ENCODE measurements at regions not wholly inside any gene's neighbourhood (a gene's known extent, or its start where the extent isn't known, plus 50 kb on each side); places are given as distances from the start of the nearest gene placed in this dataset.

DNA sequence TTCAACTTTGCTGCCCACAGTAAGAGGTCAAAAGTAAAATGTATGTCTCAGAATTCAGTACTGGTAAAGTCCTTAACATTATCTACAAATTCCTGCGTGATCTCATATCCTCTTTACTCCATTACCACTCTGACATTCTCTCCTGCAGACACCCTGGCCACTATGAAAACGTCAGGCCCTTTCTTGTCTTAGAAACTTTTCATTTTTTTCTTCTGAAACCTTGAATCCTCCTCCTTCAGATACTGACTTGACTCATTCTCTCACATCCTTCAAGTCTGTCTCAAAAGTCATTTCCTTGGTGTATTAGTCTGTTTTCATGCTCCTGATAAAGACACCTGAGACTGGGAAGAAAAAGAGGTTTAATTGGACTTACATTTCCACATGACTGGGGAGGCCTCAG is 262.3 kb downstream of the POU4F1 start:
- no peak for DNase-seq (ENCODE audit: extremely low read depth in 1 of 2, low read depth in 1 of 2)

DNA sequence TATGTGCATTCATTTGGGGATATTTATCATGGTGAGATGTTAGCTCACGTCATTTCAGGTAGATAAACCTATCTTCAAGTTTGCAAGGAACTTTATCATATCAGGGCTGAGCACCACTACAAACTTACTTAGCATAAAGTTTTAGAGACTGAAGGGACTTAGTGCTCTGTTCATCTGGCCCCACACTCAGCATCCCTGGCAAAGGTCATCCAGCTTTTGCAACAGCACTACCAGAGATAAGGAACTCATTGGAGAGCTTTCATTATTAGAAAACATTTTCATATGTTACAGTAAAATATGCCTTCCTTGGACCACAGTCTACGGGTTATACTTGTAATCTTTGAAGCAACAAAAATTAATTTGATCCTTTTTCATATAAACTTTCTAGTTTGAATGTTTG is 263.4 kb downstream of the POU4F1 start:
- no peak for DNase-seq (ENCODE audit: extremely low read depth in 1 of 2, low read depth in 1 of 2)

DNA sequence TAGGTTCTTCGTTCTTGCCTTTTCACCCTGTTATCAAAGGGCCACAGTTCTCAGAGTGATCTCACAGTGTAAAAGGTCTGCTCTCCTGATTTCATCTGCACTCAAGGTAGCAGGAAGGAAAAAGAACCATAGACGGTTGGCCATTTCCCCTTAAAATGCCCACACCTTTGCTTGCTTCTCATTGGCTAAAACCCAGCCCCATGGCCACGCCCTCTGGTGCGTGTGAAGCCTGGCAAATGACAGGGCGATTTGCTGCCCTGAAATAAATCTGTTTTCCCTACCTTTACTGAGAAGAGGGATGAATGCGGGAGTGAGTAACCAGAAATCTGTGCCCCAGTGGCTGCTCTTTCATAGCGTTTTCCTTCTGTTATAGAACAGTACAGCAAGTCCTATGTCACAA is 269.3 kb downstream of the POU4F1 start:
- no peak for DNase-seq (ENCODE audit: extremely low read depth in 1 of 2, low read depth in 1 of 2)

DNA sequence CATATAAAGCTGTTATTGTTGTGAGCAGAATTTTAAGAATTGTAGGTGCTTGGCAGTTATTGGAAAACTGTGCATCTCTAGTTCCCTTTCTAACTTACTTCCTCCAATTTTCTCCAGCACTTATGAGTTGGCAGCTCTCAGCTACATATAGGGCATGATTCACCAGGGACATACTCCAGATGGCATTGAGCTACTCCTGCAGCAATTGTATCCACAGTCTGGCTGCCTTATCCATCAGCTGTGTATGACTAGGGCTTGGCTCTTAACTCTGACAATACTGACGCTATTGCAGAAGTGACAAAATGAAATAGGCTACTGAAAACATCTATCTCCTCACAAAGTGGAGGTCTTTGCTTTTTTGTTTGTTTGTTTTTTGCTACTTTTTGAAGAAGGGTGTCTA is 276.7 kb downstream of the POU4F1 start:
- no peak for DNase-seq (ENCODE audit: extremely low read depth in 1 of 2, low read depth in 1 of 2)

DNA sequence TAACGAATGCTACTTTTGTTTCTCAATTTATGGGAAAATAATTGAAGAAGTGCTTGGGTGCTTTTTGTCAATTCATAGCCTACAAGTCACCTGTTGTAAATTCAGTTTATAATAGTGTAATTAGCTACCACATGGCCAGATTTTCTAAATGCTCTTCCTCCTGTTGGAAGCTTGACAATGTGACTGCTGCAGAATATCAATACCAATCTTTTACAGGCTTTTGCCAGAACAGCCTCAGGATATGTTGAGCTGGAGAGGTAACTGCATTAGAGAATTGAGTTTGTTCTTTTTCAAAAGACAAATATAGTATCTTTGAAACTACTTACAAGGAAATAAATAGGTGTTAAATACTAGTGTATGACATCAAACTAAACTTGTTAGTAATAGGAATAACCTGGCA is 277.8 kb downstream of the POU4F1 start:
- DNase-seq (ENCODE audit: extremely low read depth in 1 of 2, low read depth in 1 of 2): no peak

DNA sequence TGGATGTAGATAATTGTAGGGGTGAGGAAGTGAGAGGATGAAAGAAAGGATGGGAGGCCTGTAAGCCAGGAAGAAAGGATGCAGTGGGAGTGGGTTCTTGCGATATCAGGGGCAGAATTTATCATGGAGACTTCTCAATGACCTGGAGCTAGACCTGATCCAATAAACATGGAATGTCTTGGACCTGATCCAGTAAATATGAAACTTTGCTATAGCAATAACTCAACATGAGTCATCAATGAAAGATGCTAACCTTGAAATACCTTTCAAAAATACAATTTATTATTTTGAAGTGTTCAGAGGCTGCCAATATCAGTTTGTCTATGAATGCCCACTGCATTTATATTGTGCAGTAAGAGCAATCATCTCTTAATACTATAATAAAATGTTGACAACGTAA is 279.5 kb downstream of the POU4F1 start:
- no peak for DNase-seq (ENCODE audit: extremely low read depth in 1 of 2, low read depth in 1 of 2)

DNA sequence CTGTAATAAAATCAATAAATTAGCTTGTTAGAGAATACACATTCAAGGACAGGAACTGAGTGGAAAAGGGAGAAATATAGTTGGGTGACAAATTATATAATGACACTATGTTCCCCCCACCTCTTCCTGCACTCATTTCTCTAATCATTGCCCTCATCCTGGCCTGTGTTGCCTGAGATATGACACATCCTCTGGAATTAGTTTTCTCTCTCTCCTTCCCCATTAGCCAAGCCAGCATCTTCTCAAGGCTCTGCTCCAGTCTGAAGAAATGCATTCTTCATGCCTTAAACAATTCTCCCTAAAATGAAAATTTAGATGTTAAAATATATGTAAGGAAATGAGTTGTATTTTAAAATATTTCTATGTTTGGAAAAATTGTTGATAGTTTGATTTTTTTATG is 280.3 kb downstream of the POU4F1 start:
- no peak for DNase-seq (ENCODE audit: extremely low read depth in 1 of 2, low read depth in 1 of 2)

DNA sequence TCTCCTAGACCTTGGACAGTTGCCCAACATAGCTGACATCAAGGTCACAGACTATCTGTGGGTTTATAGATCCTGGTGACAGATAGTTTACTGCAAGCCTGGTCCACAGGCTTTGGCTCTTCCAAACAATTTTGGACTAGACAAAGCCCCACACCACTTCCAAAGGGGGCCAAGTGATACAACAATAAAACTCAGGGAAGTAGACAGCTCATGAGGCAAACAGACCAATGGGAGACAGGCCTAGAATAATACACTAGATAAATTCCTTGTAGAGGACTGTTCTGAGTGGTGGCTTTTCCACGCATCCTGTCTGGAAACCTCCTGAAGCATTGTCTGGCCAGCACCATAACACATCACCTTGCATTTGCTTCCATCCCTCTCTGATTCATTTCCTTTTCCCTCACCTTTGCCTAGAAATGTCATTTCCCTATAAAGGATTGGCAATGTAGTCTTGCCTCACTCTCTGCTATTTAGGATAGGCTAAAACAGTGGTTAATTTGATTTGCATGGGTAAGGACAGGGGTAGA is 284.2 kb downstream of the POU4F1 start:
- DNase-seq (ENCODE audit: extremely low read depth in 1 of 2, low read depth in 1 of 2): no peak

DNA sequence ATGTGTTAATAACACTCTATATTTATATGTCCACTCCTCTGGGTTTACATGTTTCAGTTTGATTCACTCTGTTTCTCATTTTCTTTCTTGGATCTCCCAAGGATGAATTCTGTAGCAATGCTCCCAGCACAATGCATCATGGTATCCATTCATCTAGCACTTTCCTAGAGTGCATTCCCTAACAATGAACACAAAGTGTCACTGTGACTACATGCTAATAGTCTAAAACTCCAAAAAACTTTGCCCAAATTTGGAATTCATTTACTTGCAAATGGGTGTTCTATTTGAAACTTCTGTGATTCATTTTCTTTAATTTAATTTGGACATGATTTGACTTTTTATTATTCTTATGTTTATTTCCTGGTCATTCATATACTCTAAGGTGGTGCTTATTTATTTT is 286.3 kb downstream of the POU4F1 start:
- no peak for DNase-seq (ENCODE audit: extremely low read depth in 1 of 2, low read depth in 1 of 2)

DNA sequence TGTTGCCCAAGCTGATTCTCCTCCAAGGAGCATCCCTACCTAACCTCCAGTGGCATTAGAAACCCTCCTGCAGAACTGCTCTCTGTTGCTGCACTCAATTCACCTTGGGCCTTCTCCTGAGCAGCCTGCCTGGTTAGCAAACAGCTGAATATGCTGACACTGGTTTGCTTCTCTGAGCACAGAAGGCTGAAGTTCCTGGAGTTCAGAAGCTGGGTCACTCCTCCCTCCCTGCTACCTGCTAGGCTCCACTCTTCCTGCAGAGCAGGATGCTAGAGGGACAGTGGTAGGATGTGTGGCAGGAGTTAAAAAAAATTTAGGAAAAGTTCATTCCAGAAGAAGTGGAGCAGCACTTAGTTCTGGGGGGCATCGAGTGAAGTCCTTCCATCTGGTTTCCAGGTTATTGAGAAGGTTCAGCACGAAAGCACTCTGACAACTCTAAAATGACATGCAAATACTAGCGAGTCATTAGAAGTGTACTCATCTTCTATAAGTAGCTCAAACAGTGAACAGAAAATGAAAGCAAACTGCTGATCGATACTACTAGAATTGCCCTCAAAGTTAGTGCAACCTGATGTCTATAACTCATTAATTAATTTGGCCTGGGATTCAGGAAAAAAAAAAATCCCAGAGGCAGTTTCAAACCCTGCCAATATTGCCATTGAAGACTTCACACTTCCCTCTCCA is 293.7 kb downstream of the POU4F1 start:
- no peak for DNase-seq (ENCODE audit: extremely low read depth in 1 of 2, low read depth in 1 of 2)

DNA sequence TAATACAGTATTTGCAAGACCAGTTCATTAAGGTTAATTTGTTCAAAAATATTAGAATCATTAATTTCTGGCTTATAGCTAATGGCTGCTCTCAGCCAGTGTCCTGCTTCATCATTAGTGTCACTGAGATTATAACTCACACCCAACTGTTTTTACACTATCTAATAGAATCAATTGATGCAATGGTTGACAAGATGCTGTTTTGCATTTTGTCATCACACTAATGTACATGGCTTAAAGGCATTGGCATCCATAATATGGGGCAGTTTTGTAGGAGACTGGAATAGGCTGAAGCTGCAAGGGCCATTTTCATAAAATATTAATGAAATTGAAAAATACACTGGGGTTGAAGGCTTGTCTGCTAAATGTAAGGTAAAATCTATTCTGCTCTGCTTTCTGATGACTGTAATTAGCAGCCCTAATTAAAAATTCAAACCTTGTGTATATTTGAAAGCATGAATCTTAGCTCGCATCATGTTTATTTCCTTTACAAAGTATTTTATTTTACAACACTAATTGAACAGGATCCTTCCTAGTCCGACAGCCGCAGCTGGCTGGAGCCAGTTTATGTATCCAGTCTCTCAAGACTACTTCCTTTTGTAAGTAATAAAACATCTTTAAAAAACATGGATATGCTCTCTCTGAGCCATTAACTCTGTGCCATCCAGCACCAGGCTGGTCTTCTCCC is 296.7 kb downstream of the POU4F1 start:
- DNase-seq (ENCODE audit: extremely low read depth in 1 of 2, low read depth in 1 of 2): no peak

DNA sequence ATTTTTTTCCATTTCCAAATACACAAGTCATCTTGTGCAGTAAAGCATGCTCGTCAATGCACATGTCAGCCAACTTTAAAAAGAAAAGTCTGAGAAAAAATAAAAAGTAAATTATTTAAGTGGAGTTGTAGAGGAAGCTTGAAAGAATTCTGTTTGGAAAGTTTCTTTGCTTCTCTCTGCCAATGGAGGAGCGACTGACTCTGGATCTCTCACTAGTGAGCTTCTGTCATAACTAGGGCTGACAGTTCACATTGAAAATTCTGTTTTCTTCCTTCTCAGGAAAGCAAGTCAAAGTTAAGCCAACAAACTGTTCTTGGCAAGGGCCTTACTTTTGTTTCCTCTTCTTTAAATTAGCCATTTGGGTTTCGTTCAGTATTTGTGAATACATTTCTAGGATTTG is 298.2 kb downstream of the POU4F1 start:
- no peak for DNase-seq (ENCODE audit: extremely low read depth in 1 of 2, low read depth in 1 of 2)

DNA sequence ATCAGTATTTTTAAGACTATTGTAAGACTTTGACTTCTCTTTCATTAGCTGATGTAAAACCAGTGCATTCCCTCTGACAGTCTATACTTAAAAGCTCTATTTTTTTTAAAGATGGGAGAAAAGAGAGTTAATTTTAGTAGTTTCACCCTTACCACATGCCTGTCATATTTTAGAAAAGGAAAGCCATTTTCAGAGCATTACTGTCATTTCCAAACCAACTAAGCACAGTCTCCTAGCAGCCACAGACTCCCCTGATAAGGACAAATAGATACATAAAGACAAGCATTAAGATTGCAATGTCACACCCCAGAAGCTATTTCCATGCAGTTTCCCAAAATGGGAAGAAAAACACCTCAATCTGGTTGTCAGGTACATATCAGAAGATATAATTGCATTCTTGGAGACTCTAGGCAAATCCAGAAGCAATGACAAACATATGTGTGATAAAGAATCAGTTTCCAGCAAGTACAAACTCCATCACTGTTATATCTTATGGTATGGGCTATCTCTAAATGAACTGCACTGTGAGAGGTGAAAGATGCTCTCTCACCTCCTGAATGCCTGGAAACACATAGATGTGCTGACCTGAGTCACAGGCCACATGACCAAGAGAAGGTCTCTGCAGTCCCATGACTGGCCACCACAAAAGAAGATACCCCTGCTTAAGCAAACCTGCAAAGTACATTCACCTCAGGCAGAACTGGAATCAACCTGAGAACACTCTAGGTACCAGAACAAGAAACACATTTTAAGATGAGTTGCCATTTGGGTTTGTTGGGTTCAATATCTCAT is 303.3 kb downstream of the POU4F1 start:
- no peak for DNase-seq (ENCODE audit: extremely low read depth in 1 of 2, low read depth in 1 of 2)

DNA sequence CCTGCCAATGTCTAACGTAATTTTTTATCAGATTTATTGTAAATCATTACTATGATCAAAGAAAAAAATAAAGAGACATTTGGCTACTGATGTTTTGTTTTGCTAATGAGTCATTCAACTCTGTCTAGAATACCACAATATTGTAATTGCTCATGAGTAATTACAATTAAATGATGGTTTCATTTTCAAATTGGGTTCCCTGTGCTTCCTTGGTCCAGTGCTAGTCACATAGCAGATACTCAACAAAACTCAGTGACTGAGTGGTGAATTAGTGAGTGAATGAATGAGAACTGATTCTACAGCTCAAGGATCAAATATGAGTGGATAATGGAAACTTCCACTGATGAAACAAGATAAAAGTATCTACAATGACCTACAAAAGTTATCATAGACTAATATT is 304.7 kb downstream of the POU4F1 start:
- no peak for DNase-seq (ENCODE audit: extremely low read depth in 1 of 2, low read depth in 1 of 2)

DNA sequence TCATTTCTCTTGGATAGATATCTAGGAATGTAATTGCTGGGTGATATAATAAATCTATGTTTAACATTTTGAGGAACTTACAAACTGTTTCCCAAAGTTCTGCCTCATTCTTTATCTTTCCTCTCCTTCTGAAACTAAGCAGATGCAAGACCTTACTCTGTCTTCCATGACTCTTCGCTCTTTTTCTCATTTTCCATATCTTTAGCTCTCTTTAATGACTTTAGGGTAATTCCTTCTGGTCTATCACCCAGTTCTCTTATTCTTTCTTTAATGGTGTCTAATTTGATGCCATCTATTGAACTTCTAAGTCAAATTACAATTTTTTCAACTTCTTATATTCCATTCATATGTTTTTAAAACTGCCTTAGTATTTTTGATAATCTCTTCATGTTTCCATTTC is 316.6 kb downstream of the POU4F1 start:
- no peak for DNase-seq (ENCODE audit: extremely low read depth in 1 of 2, low read depth in 1 of 2)

DNA sequence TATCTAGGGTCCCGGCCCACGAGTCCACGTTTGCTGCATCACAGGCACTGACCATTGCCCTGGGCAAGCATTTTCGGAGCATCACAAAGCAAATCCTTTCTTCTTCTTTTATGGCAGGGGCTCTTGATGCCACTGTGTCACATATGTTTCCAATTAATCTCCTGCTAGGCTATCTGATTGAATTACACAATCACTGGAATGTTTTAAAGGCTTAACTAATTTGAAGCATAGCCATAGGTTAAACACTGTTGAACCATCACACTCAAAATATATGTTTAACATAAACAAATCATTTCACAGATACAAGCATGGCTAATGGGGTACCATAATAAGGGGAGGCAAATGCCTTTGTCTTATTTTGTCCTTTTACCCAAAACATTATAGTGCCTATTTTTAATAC is 338.3 kb downstream of the POU4F1 start:
- DNase-seq (ENCODE audit: extremely low read depth in 1 of 2, low read depth in 1 of 2): no peak

DNA sequence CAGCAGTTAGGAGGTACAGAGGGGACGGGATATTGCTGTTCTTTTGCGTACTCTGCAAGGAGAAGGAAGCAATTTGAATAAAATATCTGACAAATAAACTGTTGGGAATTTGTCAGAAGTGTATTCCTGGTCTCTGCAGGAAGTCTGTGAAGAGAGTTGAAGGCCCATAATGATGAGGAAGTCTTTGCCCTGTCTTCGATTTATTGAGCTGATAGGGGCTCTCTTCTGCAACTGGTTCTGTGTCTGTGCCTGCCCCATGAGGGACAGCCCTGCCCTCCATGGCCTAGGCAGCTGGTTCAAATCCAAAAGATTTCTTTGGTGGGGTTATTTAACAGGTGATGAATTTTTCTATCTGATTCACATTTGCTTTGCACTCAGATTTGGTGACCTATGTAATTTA is 339.7 kb upstream of the EDNRB start:
- no peak for DNase-seq (ENCODE audit: extremely low read depth in 1 of 2, low read depth in 1 of 2)

DNA sequence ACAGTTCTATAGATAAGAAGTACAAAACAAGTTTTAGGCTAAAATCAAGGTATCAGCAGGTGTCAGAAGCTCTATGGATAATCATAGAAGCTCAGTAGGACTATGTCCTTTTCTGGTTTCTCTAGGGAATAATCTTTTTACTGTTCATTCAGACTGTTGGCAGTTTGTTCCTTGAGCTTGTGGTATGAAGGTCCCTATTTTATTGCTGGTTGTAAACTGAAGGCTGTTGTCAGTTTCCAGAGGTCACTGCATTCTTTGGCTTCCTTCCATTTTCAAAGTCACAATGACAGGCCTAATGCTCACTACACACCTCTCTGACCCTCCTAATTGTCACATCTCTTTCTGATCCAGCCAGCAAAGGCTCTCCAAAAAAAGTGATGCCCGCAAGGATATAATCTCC is 337.9 kb upstream of the EDNRB start:
- no peak for DNase-seq (ENCODE audit: extremely low read depth in 1 of 2, low read depth in 1 of 2)

DNA sequence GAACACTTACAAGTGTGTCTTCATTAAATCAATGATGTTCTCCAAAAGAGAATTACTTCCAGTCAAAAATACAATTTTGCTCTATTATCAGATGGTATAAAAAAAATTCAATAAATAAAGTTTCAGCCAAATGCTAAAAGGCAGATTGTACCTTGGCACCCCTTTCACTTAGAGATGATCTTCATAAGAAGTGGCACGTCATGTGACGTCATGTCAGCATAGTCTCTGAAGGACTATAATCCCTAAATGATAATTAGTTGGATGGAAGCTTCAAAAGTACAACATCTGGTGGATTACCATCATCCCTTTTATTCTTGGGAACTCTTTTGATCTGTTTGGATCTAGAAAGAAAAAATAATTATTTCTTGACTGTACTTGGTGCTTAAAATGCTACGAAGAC is 335.5 kb upstream of the EDNRB start:
- no peak for DNase-seq (ENCODE audit: extremely low read depth in 1 of 2, low read depth in 1 of 2)

DNA sequence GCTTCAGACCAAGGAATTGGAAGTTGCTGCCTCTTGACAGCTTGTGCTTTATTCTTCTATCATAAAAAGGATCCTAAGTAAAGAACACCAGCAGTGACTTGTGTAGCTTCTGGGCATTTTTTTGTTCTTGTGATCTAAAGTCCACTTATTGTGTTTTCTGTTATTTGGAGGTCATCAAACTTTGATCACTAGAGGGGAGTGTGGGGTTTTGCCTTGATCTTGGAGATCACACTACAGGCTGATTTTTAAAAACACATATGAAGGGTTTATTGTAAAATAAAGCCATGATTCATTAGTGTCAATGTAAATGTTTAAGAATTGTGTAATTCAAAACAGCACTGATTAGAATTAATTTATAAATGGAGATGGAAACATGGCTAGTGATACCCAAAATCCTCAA is 328.7 kb upstream of the EDNRB start:
- no peak for DNase-seq (ENCODE audit: extremely low read depth in 1 of 2, low read depth in 1 of 2)

DNA sequence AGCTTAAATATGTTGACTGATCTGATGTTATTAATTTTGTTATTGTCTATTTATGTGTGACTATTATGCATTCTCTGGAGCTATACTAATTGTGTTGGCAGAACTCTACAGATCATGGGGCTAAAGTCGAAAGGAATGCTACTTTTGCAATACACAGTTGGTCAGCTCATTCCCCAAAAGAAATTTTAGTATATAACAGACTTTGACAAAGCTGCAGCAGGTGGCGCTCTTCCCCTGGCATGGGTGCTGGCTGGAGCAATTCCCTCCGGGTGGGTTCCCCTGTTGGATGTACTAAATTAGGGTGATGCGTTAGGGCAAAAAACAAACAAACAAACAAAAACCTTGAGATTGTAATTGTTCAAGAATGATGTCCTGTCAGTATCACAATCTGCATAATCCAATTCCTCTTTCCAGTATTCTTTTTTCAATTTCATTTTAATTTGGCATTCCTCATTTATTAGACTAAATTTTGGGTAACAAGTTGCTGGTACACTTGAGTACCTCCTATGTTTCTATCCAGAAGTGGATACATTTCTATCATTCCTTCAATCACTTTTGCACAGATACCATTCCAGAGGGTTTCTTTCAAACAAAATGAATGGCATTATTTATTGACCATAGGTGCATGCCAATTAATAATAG is 322.8 kb upstream of the EDNRB start:
- no peak for DNase-seq (ENCODE audit: extremely low read depth in 1 of 2, low read depth in 1 of 2)

All from activated CD8-positive, alpha-beta memory T cell treated with anti-CD3 and anti-CD28 coated beads for 1 hour (primary cell).